B cell (primary cell): ENCODE measurements at regions not wholly inside any gene's neighbourhood (a gene's known extent, or its start where the extent isn't known, plus 50 kb on each side); places are given as distances from the start of the nearest gene placed in this dataset.

ENCODE experiments used
- ATAC-seq: fragments of 200-7000 bp; cut with Tn5 transposase; one replicate; pipeline ENCODE4 v1.10.0; 2021; ENCODE audit warnings: low read depth, mild to moderate bottlenecking, moderate number of reproducible peaks, moderate library complexity
- CTCF ChIA-PET: fragments of 350-600 bp; sonication (Branson Sonifier 250); formaldehyde crosslinking; loops from one replicate; lab custom pipeline; 2021; ENCODE audit warnings: antibody characterized with exemption, inconsistent platforms; lab: Charles Lee
- POLR2A ChIA-PET: fragments of 350-600 bp; sonication (Branson Sonifier 250); formaldehyde crosslinking; loops from one replicate; lab custom pipeline; 2021; ENCODE audit warnings: antibody characterized with exemption; lab: Charles Lee
- DNase-seq: peaks from one replicate; pipeline ENCODE4 v3.0.0; 2013
- H2AFZ ChIP-seq: 2 replicates; pipeline ENCODE4 v1.6.1; 2012; ENCODE audit warnings: mild to moderate bottlenecking, low read depth, low read length; ENCODE audit not compliant: insufficient read depth, poor library complexity, severe bottlenecking
- H3K27ac ChIP-seq, 2 donors: 1 replicate in 1 of 2; 2 replicates in 1 of 2; pipeline ENCODE4 v1.5.1; 2012 to 2013; ENCODE audit warnings: low read length in 2 of 2, mild to moderate bottlenecking in 2 of 2, moderate library complexity in 1 of 2
- H3K27me3 ChIP-seq, 4 experiments: fragments of 200-600 bp in 1 of 4; sonication (generic) in 1 of 4; replicated peaks in 1 of 4; 1 replicate in 2 of 4; 2 replicates in 2 of 4; pipeline versions ENCODE4 v1.6.1 to v1.7.0; 2013 to 2016; ENCODE audit warnings: low read length in 3 of 4, mild to moderate bottlenecking in 2 of 4, mixed read lengths in 1 of 4, moderate library complexity in 1 of 4; ENCODE audit not compliant: insufficient read depth in 4 of 4, control insufficient read depth in 3 of 4; ENCODE audit errors: control extremely low read depth in 1 of 4
- H3K36me3 ChIP-seq, 2 experiments: replicated peaks in 1 of 2; 1 replicate in 1 of 2; 2 replicates in 1 of 2; pipeline versions ENCODE4 v1.6.1 to v1.7.1; 2013; ENCODE audit warnings: low read length in 1 of 2; ENCODE audit not compliant: insufficient read depth in 2 of 2, control insufficient read depth in 1 of 2; ENCODE audit errors: control extremely low read depth in 1 of 2, extremely low read depth in 1 of 2
- H3K4me1 ChIP-seq, 2 donors: fragments of 200-600 bp in 1 of 2; sonication (generic) in 1 of 2; 1 replicate in 1 of 2; 2 replicates in 1 of 2; pipeline versions ENCODE4 v1.5.1 to v1.6.1; 2013 to 2017; ENCODE audit warnings: low read length in 2 of 2; ENCODE audit not compliant: control insufficient read depth in 2 of 2, insufficient read depth in 2 of 2
- H3K4me2 ChIP-seq: replicated peaks from 2 replicates; pipeline ENCODE3; 2012; ENCODE audit warnings: mild to moderate bottlenecking, low read depth, low read length; ENCODE audit not compliant: poor library complexity, severe bottlenecking
- H3K4me3 ChIP-seq, 5 experiments: fragments of 200-600 bp in 1 of 5; sonication (generic) in 1 of 5; 1 replicate in 3 of 5; 2 replicates in 2 of 5; pipeline versions ENCODE4 v1.5.1 to v1.7.0; 2011 to 2016; ENCODE audit warnings: low read length in 4 of 5, mild to moderate bottlenecking in 4 of 5, low read depth in 2 of 5, control low read depth in 1 of 5, moderate library complexity in 1 of 5; ENCODE audit not compliant: insufficient read depth in 1 of 5; ENCODE audit errors: control extremely low read depth in 1 of 5, extremely low read depth in 1 of 5
- H3K79me2 ChIP-seq: fragments of 200-600 bp; sonication (generic); one replicate; pipeline ENCODE4 v1.6.0; 2016; ENCODE audit warnings: low read length; ENCODE audit not compliant: control insufficient read depth, insufficient read depth
- H3K9ac ChIP-seq: fragments of 200-600 bp; sonication (generic); 2 replicates; pipeline ENCODE4 v1.6.1; 2017; ENCODE audit warnings: mild to moderate bottlenecking, low read length, moderate library complexity
- H3K9me3 ChIP-seq, 3 donors: one replicate each; pipeline versions ENCODE4 v1.6.1 to v1.7.1; 2013; ENCODE audit warnings: low read length in 2 of 3; ENCODE audit not compliant: control insufficient read depth in 2 of 3, insufficient read depth in 1 of 3; ENCODE audit errors: control extremely low read depth in 1 of 3
- H4K20me1 ChIP-seq: 2 replicates; pipeline ENCODE4 v1.6.0; 2012; ENCODE audit warnings: mild to moderate bottlenecking, low read length; ENCODE audit not compliant: insufficient read depth, control insufficient read depth, poor library complexity, severe bottlenecking
- H3K27ac Mint-ChIP-seq: one replicate; pipeline ENCODE4 v1.8.0; 2021; ENCODE audit warnings: mixed read lengths
- H3K27me3 Mint-ChIP-seq: one replicate; pipeline ENCODE4 v1.8.0; 2021; ENCODE audit warnings: mixed read lengths
- H3K4me1 Mint-ChIP-seq: one replicate; pipeline ENCODE4 v1.8.0; 2021; ENCODE audit warnings: mixed read lengths
- H3K4me3 Mint-ChIP-seq: one replicate; pipeline ENCODE4 v1.8.0; 2021; ENCODE audit warnings: mixed read lengths
- H3K9me3 Mint-ChIP-seq: one replicate; pipeline ENCODE4 v1.8.0; 2022; ENCODE audit warnings: mixed read lengths; ENCODE audit not compliant: insufficient read depth
- CTCF ChIP-seq: fragments of 200-600 bp; IDR thresholded peaks from one replicate; pipeline ENCODE4 v1.8.0; 2022; ENCODE audit warnings: antibody characterized with exemption, mild to moderate bottlenecking
- EZH2 ChIP-seq: IDR thresholded peaks from 2 replicates; pipeline ENCODE4 v1.6.1; 2012; ENCODE audit warnings: borderline replicate concordance, low read depth, mild to moderate bottlenecking, moderate library complexity, low read length; ENCODE audit not compliant: insufficient read depth, poor library complexity, severe bottlenecking
- WGBS: methylation state at CpG from one replicate; pipeline ENCODE4 v1.1.5; 2013; ENCODE audit warnings: missing lambda C conversion rate; ENCODE audit not compliant: insufficient coverage; 5-methylcytosine and 5-hydroxymethylcytosine counted together
- intact Hi-C: fragments of 100-400 bp; cut with micrococcal nuclease; formaldehyde crosslinking; loops from one replicate; pipeline ENCODE4 v1.10.0; 2022

DNA sequence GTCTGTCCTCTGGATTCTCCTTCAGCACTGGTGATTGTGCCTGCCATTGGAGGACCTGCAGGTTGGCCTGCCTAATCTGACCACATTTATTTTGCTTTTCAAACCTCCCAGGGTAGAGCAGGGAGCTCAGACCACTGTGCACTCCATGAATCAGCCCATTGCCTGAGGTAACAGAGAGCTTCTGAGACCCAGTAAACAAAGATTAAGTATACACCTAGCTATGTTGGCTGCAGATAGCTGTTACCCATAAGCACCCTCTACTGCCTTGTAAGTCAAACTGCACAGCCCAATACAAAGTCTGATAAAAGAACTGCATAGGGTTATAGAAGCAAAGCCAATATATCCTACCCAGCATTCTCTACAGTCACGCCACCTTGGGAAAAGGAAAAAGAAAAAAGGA, 338.7 kb downstream of the HTR1B start:
- Mint-ChIP-seq H3K27me3 (no peaks in the 10 kb centered on the region), H3K4me3 (no peak overlapping the region), H3K9me3 (peaks cover 3% of the 10 kb centered on the region), H3K27ac (no peak overlapping the region), H3K4me1 (no peaks in the 10 kb centered on the region)
- H3K27ac ChIP-seq = no peak overlapping the region
- peaks cover 0 to 5% (median 0%) of the 10 kb centered on the region in 3 donors for H3K9me3 ChIP-seq
- H3K4me1 ChIP-seq = no peaks in the 10 kb centered on the region
- no peaks in the 10 kb centered on the region for H3K27me3 ChIP-seq
- ATAC-seq (no peak), DNase-seq (no peak)
- H3K4me2 ChIP-seq = no peak overlapping the region
- H3K4me3 ChIP-seq = no peak overlapping the region
- no peaks in the 10 kb centered on the region for H3K79me2 ChIP-seq
- no peak overlapping the region for H2AFZ ChIP-seq
- no CpG with 5 or more reads among the region's 1 CpG for WGBS
- intact Hi-C loops = no loop called here
- H3K36me3 ChIP-seq = no peaks in the 10 kb centered on the region
- no peak for TF ChIP-seq EZH2
- no peak for TF ChIP-seq CTCF
- ChIA-PET CTCF (no interaction called here), POLR2A (no interaction called here)
- H4K20me1 ChIP-seq = no peaks in the 10 kb centered on the region
- H3K9ac ChIP-seq = no peak overlapping the region

GRCh38 chr6:77123527-77123926, 339.8 kb downstream of the HTR1B start:
- intact Hi-C loops = no loop called here
- no peak overlapping the region for H3K27ac Mint-ChIP-seq
- Histone ChIP-seq H3K27ac (no peak overlapping the region), H3K79me2 (no peaks in the 10 kb centered on the region), H3K36me3 (no peaks in the 10 kb centered on the region), H4K20me1 (no peaks in the 10 kb centered on the region), H3K4me3 (no peak overlapping the region), H3K27me3 (no peaks in the 10 kb centered on the region), H2AFZ (no peak overlapping the region), H3K4me1 (no peaks in the 10 kb centered on the region), H3K9me3 (peaks cover 0 to 5% (median 0%) of the 10 kb centered on the region in 3 donors), H3K4me2 (no peak overlapping the region), H3K9ac (no peak overlapping the region)
- TF ChIP-seq EZH2 = no peak
- TF ChIP-seq CTCF = no peak
- no peaks in the 10 kb centered on the region for H3K27me3 Mint-ChIP-seq
- no peak overlapping the region for H3K4me3 Mint-ChIP-seq
- ChIA-PET CTCF (no interaction called here), POLR2A (no interaction called here)
- ATAC-seq (no peak), DNase-seq (no peak)
- no peaks in the 10 kb centered on the region for H3K4me1 Mint-ChIP-seq
- 96% methylated on average over 3 of the region's 3 CpGs for WGBS
- H3K9me3 Mint-ChIP-seq = peaks cover under 1% of the 10 kb centered on the region
